HepG2 (cell line): ENCODE measurements at regions not wholly inside any gene's neighbourhood (a gene's known extent, or its start where the extent isn't known, plus 50 kb on each side); places are given as distances from the start of the nearest gene placed in this dataset.
"Not testable (repeated sequence)": the region's sequence is repeated elsewhere in the genome, so short reads cannot be mapped to it uniquely, and the experiment has no call there.

ENCODE experiments used
- ATAC-seq: fragments of 200-7000 bp; cut with Tn5 transposase; 3 replicates; pipeline ENCODE4 v1.9.1; 2020; ENCODE audit warnings: mild to moderate bottlenecking, moderate library complexity
- BruUV-seq: library from RNA; stranded (reverse); fragments of 400-500 nt; replicated peaks from 2 replicates; lab custom pipeline; 2021; lab: Mats Ljungman, UMichigan
- CTCF ChIA-PET: fragments of 300-600 bp; formaldehyde crosslinking; extraction: SDS; loops from one replicate; lab custom pipeline; 2021; ENCODE audit warnings: low total read pairs, inconsistent platforms, low intra/inter-chr PET ratio; lab: Yijun Ruan, JAX
- POLR2A ChIA-PET: fragments of 350-600 bp; sonication (Branson Sonifier 250); formaldehyde crosslinking; loops from one replicate; lab custom pipeline; 2020; ENCODE audit warnings: antibody characterized with exemption, inconsistent platforms; lab: Yijun Ruan, JAX
- DNase-seq: peaks from one replicate; pipeline ENCODE4 v3.0.0-alpha.2; 2015; ENCODE audit warnings: low spot score
- FAIRE-seq: peaks from 3 replicates; lab custom pipeline; 2011; peaks lifted over from hg19 to GRCh38; lab: Jason Lieb, UNC
- H2AFZ ChIP-seq: one replicate; pipeline ENCODE4 v1.6.1; 2011; ENCODE audit warnings: low read length, inconsistent platforms
- H3K27ac ChIP-seq: fragments of 300-600 bp; 3 replicates; pipeline ENCODE4 v1.8.0; 2011; ENCODE audit warnings: mixed run types, mild to moderate bottlenecking, mixed read lengths, low read length, inconsistent platforms; ENCODE audit not compliant: insufficient read depth; ENCODE audit errors: extremely low read length
- H3K27me3 ChIP-seq, 2 experiments: fragments of 200-600 bp in 1 of 2; 2 replicates in 1 of 2; 3 replicates in 1 of 2; pipeline versions ENCODE4 v1.6.0 to v1.8.0; 2011; ENCODE audit warnings: low read length in 2 of 2, mild to moderate bottlenecking in 2 of 2, moderate library complexity in 2 of 2, inconsistent platforms in 1 of 2; ENCODE audit not compliant: insufficient read depth in 2 of 2, control insufficient read depth in 1 of 2
- H3K36me3 ChIP-seq, 2 experiments: fragments of 200-600 bp in 1 of 2; replicated peaks in 1 of 2; 2 replicates in 1 of 2; 3 replicates in 1 of 2; pipeline versions ENCODE4 v1.5.1 to v1.8.0; 2011; ENCODE audit warnings: low read length in 2 of 2, inconsistent platforms in 1 of 2; ENCODE audit not compliant: insufficient read depth in 2 of 2, control insufficient read depth in 1 of 2
- H3K4me1 ChIP-seq: 2 replicates; pipeline ENCODE4 v1.5.1; 2012; ENCODE audit warnings: low read length, inconsistent platforms; ENCODE audit not compliant: insufficient read depth
- H3K4me2 ChIP-seq: 2 replicates; pipeline ENCODE4 v1.6.0; 2011; ENCODE audit warnings: low read depth, low read length, inconsistent platforms
- H3K4me3 ChIP-seq, 3 experiments: fragments of 200-600 bp in 1 of 3; sonication (generic), shearing (Covaris generic) in 1 of 3; replicated peaks in 1 of 3; 2 replicates each; pipeline ENCODE4 v1.5.1; 2011 to 2016; ENCODE audit warnings: low read length in 3 of 3, inconsistent platforms in 2 of 3, low read depth in 2 of 3, mild to moderate bottlenecking in 2 of 3, control low read depth in 1 of 3, mixed read lengths in 1 of 3; ENCODE audit not compliant: insufficient read depth in 1 of 3
- H3K79me2 ChIP-seq: one replicate; pipeline ENCODE4 v1.6.1; 2011; ENCODE audit warnings: low read length, inconsistent platforms; ENCODE audit not compliant: insufficient read depth
- H3K9ac ChIP-seq: 2 replicates; pipeline ENCODE4 v1.6.0; 2011; ENCODE audit warnings: mild to moderate bottlenecking, low read depth, low read length, inconsistent platforms; ENCODE audit not compliant: insufficient read depth
- H3K9me3 ChIP-seq: 2 replicates; pipeline ENCODE4 v1.5.1; 2012; ENCODE audit warnings: mild to moderate bottlenecking, low read length
- H4K20me1 ChIP-seq: 2 replicates; pipeline ENCODE4 v1.6.0; 2011; ENCODE audit warnings: inconsistent platforms, mild to moderate bottlenecking, low read length, moderate library complexity; ENCODE audit not compliant: insufficient read depth
- CBX5 ChIP-seq: sonication (generic); formaldehyde crosslinking; IDR thresholded peaks from 2 replicates; pipeline ENCODE4 v1.4.0; 2020; ENCODE audit warnings: missing genetic modification reagents, borderline replicate concordance
- SP1 ChIP-seq, 2 experiments: fragments of 450-650 bp in 1 of 2; sonication (generic) in 1 of 2; formaldehyde crosslinking in 1 of 2; IDR thresholded peaks; 2 replicates each; pipeline versions ENCODE4 v1.4.0 to v1.6.1; 2016 to 2020; ENCODE audit warnings: missing genetic modification reagents in 1 of 2
- SRSF1 ChIP-seq: fragments of 200-400 bp; formaldehyde crosslinking; optimal IDR thresholded peaks from 2 replicates; pipeline ENCODE3; 2017; ENCODE audit warnings: mild to moderate bottlenecking, low read depth, low read length, moderate library complexity
- ZMYM2 ChIP-seq: sonication (generic); formaldehyde crosslinking; IDR thresholded peaks from 2 replicates; pipeline ENCODE4 v1.8.0; 2022; ENCODE audit warnings: mild to moderate bottlenecking, missing genetic modification reagents
- ZNF451 ChIP-seq: sonication (generic); formaldehyde crosslinking; IDR thresholded peaks from 2 replicates; pipeline ENCODE4 v1.5.0; 2020; ENCODE audit warnings: mild to moderate bottlenecking, missing genetic modification reagents
- ZNF615 ChIP-seq: sonication (generic); formaldehyde crosslinking; IDR thresholded peaks from 2 replicates; pipeline ENCODE4 v1.5.0; 2020; ENCODE audit warnings: mild to moderate bottlenecking, missing genetic modification reagents, borderline replicate concordance
- WGBS: methylation state at CpG from one replicate; pipeline ENCODE4 v1.1.6; 2017; ENCODE audit warnings: low lambda C conversion rate; 5-methylcytosine and 5-hydroxymethylcytosine counted together
- in situ Hi-C: cut with HindIII; loops from 2 replicates; pipeline ENCODE4 v1.10.0; 2017; ENCODE audit warnings: low pct_unique_long_range_greater_than_20kb; ENCODE audit not compliant: extremely low pct_ligation_motif_present
- intact Hi-C: fragments of 100-400 bp; cut with micrococcal nuclease; formaldehyde crosslinking; loops from one replicate; pipeline ENCODE4 v1.10.0; 2022; ENCODE audit not compliant: unreplicated experiment
- TF ChIP-seq, protein P1 (sequence below): sonication (generic); formaldehyde crosslinking; conservative IDR thresholded peaks from 2 replicates; pipeline ENCODE4 v1.4.0; 2020; ENCODE audit warnings: mild to moderate bottlenecking, missing genetic modification reagents, moderate library complexity
- TF ChIP-seq, protein P2 (sequence below): fragments of 450-650 bp; IDR thresholded peaks from 2 replicates; pipeline ENCODE4 v1.6.1; 2017; ENCODE audit warnings: mild to moderate bottlenecking
- TF ChIP-seq, protein P3 (sequence below): sonication (generic); formaldehyde crosslinking; IDR thresholded peaks from 2 replicates; pipeline ENCODE4 v1.8.1; 2023; ENCODE audit warnings: mild to moderate bottlenecking, inconsistent platforms, moderate library complexity, missing genetic modification reagents, borderline replicate concordance

DNA sequence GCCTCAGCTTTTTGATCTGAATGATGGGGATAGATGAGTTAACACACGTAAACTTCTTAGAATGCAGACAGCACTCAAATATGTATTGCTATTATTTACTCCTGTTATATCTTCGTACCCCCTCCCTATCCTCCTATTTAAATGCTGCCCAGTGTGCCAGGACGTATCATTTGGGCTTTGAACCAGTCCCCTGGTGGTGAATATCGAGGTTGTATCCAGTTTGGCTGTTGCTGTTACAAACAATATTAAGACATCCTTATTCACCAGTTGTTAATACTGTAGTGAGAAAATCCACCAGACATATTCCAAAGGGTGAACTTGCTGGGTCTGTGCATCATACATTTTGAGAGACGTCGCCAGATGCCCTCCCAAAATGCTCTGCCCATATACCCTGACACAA is 51.5 kb upstream of the FOXN3 start:
- Histone ChIP-seq H3K36me3 (no peaks in the 10 kb centered on the region; a peak in 2 of 5 replicates), H2AFZ (no peak overlapping the region), H3K27me3 (no peaks in the 10 kb centered on the region), H3K4me2 (no peak overlapping the region), H4K20me1 (no peaks in the 10 kb centered on the region), H3K9ac (no peak overlapping the region)
- ATAC-seq: no peak
- ChIA-PET CTCF (no interaction called here), POLR2A (no interaction called here)
- intact Hi-C loops: no loop called here
- WGBS: 98% methylated on average over 6 of the region's 6 CpGs
- TF ChIP-seq, protein P1, sequence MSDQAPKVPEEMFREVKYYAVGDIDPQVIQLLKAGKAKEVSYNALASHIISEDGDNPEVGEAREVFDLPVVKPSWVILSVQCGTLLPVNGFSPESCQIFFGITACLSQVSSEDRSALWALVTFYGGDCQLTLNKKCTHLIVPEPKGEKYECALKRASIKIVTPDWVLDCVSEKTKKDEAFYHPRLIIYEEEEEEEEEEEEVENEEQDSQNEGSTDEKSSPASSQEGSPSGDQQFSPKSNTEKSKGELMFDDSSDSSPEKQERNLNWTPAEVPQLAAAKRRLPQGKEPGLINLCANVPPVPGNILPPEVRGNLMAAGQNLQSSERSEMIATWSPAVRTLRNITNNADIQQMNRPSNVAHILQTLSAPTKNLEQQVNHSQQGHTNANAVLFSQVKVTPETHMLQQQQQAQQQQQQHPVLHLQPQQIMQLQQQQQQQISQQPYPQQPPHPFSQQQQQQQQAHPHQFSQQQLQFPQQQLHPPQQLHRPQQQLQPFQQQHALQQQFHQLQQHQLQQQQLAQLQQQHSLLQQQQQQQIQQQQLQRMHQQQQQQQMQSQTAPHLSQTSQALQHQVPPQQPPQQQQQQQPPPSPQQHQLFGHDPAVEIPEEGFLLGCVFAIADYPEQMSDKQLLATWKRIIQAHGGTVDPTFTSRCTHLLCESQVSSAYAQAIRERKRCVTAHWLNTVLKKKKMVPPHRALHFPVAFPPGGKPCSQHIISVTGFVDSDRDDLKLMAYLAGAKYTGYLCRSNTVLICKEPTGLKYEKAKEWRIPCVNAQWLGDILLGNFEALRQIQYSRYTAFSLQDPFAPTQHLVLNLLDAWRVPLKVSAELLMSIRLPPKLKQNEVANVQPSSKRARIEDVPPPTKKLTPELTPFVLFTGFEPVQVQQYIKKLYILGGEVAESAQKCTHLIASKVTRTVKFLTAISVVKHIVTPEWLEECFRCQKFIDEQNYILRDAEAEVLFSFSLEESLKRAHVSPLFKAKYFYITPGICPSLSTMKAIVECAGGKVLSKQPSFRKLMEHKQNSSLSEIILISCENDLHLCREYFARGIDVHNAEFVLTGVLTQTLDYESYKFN: no peak
- TF ChIP-seq ZNF451 (CRISPR knock-in tag): no peak
- no peak for TF ChIP-seq ZNF615
- TF ChIP-seq CBX5: no peak
- TF ChIP-seq SP1 (IDR thresholded peaks at IDR 0.05): no peak
- no peak for TF ChIP-seq SP1 (CRISPR knock-in tag; IDR thresholded peaks at IDR 0.05)
- no peak for TF ChIP-seq ZMYM2 (CRISPR knock-in tag)
- TF ChIP-seq, protein P2, sequence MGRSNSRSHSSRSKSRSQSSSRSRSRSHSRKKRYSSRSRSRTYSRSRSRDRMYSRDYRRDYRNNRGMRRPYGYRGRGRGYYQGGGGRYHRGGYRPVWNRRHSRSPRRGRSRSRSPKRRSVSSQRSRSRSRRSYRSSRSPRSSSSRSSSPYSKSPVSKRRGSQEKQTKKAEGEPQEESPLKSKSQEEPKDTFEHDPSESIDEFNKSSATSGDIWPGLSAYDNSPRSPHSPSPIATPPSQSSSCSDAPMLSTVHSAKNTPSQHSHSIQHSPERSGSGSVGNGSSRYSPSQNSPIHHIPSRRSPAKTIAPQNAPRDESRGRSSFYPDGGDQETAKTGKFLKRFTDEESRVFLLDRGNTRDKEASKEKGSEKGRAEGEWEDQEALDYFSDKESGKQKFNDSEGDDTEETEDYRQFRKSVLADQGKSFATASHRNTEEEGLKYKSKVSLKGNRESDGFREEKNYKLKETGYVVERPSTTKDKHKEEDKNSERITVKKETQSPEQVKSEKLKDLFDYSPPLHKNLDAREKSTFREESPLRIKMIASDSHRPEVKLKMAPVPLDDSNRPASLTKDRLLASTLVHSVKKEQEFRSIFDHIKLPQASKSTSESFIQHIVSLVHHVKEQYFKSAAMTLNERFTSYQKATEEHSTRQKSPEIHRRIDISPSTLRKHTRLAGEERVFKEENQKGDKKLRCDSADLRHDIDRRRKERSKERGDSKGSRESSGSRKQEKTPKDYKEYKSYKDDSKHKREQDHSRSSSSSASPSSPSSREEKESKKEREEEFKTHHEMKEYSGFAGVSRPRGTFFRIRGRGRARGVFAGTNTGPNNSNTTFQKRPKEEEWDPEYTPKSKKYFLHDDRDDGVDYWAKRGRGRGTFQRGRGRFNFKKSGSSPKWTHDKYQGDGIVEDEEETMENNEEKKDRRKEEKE: no peak
- TF ChIP-seq SRSF1: no peak
- TF ChIP-seq, protein P3, sequence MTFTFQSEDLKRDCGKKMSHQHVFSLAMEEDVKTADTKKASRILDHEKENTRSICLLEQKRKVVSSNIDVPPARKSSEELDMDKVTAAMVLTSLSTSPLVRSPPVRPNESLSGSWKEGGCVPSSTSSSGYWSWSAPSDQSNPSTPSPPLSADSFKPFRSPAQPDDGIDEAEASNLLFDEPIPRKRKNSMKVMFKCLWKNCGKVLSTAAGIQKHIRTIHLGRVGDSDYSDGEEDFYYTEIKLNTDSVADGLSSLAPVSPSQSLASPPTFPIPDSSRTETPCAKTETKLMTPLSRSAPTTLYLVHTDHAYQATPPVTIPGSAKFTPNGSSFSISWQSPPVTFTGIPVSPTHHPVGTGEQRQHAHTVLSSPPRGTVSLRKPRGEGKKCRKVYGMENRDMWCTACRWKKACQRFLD (CRISPR knock-in tag): no peak
- TF ChIP-seq, all 625 proteins: peak for 0
- no peaks in the 10 kb centered on the region for H3K9me3 ChIP-seq
- no peaks in the 10 kb centered on the region for H3K4me1 ChIP-seq
- H3K4me3 ChIP-seq: no peak overlapping the region
- H3K79me2 ChIP-seq: no peaks in the 10 kb centered on the region
- in situ Hi-C loops: no loop called here
- DNase-seq (no peak), FAIRE-seq (no peak)
- no peak overlapping the region for H3K27ac ChIP-seq
- no TSS peak for BruUV-seq

DNA sequence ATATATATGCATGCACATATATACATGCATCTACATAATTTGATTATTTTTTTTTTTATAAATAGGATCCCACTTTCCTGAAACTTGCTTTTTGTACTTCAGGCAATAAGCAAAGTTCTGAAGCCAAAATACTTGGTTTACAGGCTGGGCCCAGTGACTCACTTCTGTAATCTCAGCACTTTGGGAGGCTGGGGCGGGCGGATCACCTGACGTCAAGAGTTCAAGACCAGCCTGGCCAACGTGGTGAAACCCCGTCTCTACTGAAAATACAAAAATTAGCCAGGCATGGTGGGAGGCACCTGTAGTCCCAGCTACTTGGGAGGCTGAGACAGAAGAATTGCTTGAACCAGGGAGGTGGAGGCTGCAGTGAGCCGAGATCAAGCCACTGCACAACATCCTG is 51.0 kb upstream of the FOXN3 start:
- H3K4me3 ChIP-seq, BruUV-seq, POLR2A ChIA-PET, H3K9me3 ChIP-seq, H3K4me2 ChIP-seq, DNase-seq, FAIRE-seq, CTCF ChIA-PET, H3K27me3 ChIP-seq, H3K4me1 ChIP-seq, H2AFZ ChIP-seq, in situ Hi-C loops, H3K27ac ChIP-seq, ATAC-seq, H3K79me2 ChIP-seq, H3K36me3 ChIP-seq, H3K9ac ChIP-seq, intact Hi-C loops, H4K20me1 ChIP-seq: not testable (repeated sequence)
- WGBS: 96% methylated on average over 6 of the region's 6 CpGs
